WTC11 (cell line): ENCODE measurements at regions not wholly inside any gene's neighbourhood (a gene's known extent, or its start where the extent isn't known, plus 50 kb on each side); places are given as distances from the start of the nearest gene placed in this dataset.

Experiments
- ELF4 ChIP-seq: sonication (generic); formaldehyde crosslinking; IDR thresholded peaks from 2 replicates; pipeline ENCODE4 v1.8.1; 2022; ENCODE audit warnings: low read depth, mild to moderate bottlenecking, moderate library complexity, missing genetic modification reagents
- SP1 ChIP-seq: sonication (generic); formaldehyde crosslinking; conservative IDR thresholded peaks from 2 replicates; pipeline ENCODE4 v1.8.1; 2022; ENCODE audit warnings: missing genetic modification reagents
- TCF7 ChIP-seq: sonication (generic); formaldehyde crosslinking; IDR thresholded peaks from 2 replicates; pipeline ENCODE4 v1.8.0; 2022; ENCODE audit warnings: mild to moderate bottlenecking, low read depth, missing genetic modification reagents, moderate library complexity
- TEAD4 ChIP-seq: sonication (generic); formaldehyde crosslinking; IDR thresholded peaks from 2 replicates; pipeline ENCODE4 v1.8.0; 2022; ENCODE audit warnings: mild to moderate bottlenecking, missing genetic modification reagents
- ZNF317 ChIP-seq: sonication (generic); formaldehyde crosslinking; IDR thresholded peaks from 2 replicates; pipeline ENCODE4 v1.8.1; 2023; ENCODE audit warnings: low read depth, mild to moderate bottlenecking, moderate library complexity, missing genetic modification reagents, borderline replicate concordance
- TF ChIP-seq, protein P1 (sequence below): sonication (generic); formaldehyde crosslinking; IDR thresholded peaks from 2 replicates; pipeline ENCODE4 v1.8.1; 2022; ENCODE audit warnings: missing genetic modification reagents, borderline replicate concordance
- TF ChIP-seq, protein P2 (sequence below): sonication (generic); formaldehyde crosslinking; IDR thresholded peaks from 2 replicates; pipeline ENCODE4 v1.8.1; 2023; ENCODE audit warnings: mild to moderate bottlenecking, moderate library complexity, missing genetic modification reagents
- TF ChIP-seq, protein P3 (sequence below): sonication (generic); formaldehyde crosslinking; IDR thresholded peaks from 2 replicates; pipeline ENCODE4 v1.8.0; 2022; ENCODE audit warnings: mild to moderate bottlenecking, missing genetic modification reagents
- TF ChIP-seq, protein P4 (sequence below): fragments of 200-600 bp; IDR thresholded peaks from 2 replicates; pipeline ENCODE4 v1.8.0; 2022; ENCODE audit warnings: antibody characterized with exemption
- TF ChIP-seq, protein P5 (sequence below): sonication (generic); formaldehyde crosslinking; IDR thresholded peaks from 2 replicates; pipeline ENCODE4 v1.8.0; 2022; ENCODE audit warnings: mild to moderate bottlenecking, missing genetic modification reagents
- TF ChIP-seq, protein P6 (sequence below): fragments of 250-450 bp; sonication (Bioruptor Pico); IDR thresholded peaks from 2 replicates; pipeline ENCODE4 v1.9.0; 2021; ENCODE audit warnings: mild to moderate bottlenecking

DNA sequence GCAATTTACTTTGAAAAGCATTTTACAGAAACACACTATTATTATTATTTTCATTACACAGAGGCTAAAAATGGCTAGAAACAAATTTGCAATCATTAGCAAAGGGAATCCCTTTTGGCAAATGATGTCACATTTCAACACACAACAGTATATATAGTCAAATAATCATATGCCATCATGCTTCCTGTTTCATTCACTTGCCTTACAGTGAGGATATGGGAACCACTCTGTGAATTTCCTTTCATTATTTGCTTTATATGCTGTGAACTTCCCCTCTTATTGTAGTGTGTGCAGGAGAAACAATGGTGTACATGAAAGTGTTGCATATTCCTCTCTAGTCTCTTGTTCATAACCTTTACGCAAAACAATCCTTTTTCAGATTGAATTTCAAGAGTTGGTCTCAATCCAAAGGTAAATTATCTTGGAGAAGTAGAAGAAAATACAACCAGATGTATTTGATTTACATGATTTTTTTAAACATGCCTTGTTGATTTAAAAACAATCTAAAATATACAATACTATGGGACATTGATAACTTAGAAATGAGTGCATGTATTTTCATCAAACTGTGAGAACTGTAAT lies 657.3 kb downstream of the EFNB2 start:
- TF ChIP-seq ZNF317 (no peak), TEAD4 (CRISPR knock-in tag) (no peak), ELF4 (no peak), SP1 (no peak), TCF7 (CRISPR knock-in tag) (no peak)
- TF ChIP-seq, protein P1, sequence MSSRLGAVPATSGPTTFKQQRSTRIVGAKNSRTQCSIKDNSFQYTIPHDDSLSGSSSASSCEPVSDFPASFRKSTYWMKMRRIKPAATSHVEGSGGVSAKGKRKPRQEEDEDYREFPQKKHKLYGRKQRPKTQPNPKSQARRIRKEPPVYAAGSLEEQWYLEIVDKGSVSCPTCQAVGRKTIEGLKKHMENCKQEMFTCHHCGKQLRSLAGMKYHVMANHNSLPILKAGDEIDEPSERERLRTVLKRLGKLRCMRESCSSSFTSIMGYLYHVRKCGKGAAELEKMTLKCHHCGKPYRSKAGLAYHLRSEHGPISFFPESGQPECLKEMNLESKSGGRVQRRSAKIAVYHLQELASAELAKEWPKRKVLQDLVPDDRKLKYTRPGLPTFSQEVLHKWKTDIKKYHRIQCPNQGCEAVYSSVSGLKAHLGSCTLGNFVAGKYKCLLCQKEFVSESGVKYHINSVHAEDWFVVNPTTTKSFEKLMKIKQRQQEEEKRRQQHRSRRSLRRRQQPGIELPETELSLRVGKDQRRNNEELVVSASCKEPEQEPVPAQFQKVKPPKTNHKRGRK = no peak
- TF ChIP-seq, protein P2, sequence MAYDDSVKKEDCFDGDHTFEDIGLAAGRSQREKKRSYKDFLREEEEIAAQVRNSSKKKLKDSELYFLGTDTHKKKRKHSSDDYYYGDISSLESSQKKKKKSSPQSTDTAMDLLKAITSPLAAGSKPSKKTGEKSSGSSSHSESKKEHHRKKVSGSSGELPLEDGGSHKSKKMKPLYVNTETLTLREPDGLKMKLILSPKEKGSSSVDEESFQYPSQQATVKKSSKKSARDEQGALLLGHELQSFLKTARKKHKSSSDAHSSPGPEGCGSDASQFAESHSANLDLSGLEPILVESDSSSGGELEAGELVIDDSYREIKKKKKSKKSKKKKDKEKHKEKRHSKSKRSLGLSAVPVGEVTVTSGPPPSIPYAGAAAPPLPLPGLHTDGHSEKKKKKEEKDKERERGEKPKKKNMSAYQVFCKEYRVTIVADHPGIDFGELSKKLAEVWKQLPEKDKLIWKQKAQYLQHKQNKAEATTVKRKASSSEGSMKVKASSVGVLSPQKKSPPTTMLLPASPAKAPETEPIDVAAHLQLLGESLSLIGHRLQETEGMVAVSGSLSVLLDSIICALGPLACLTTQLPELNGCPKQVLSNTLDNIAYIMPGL (CRISPR knock-in tag) = no peak
- TF ChIP-seq, protein P3, sequence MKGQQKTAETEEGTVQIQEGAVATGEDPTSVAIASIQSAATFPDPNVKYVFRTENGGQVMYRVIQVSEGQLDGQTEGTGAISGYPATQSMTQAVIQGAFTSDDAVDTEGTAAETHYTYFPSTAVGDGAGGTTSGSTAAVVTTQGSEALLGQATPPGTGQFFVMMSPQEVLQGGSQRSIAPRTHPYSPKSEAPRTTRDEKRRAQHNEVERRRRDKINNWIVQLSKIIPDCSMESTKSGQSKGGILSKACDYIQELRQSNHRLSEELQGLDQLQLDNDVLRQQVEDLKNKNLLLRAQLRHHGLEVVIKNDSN = no peak
- TF ChIP-seq, protein P4, sequence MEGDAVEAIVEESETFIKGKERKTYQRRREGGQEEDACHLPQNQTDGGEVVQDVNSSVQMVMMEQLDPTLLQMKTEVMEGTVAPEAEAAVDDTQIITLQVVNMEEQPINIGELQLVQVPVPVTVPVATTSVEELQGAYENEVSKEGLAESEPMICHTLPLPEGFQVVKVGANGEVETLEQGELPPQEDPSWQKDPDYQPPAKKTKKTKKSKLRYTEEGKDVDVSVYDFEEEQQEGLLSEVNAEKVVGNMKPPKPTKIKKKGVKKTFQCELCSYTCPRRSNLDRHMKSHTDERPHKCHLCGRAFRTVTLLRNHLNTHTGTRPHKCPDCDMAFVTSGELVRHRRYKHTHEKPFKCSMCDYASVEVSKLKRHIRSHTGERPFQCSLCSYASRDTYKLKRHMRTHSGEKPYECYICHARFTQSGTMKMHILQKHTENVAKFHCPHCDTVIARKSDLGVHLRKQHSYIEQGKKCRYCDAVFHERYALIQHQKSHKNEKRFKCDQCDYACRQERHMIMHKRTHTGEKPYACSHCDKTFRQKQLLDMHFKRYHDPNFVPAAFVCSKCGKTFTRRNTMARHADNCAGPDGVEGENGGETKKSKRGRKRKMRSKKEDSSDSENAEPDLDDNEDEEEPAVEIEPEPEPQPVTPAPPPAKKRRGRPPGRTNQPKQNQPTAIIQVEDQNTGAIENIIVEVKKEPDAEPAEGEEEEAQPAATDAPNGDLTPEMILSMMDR = no peak
- TF ChIP-seq, protein P5, sequence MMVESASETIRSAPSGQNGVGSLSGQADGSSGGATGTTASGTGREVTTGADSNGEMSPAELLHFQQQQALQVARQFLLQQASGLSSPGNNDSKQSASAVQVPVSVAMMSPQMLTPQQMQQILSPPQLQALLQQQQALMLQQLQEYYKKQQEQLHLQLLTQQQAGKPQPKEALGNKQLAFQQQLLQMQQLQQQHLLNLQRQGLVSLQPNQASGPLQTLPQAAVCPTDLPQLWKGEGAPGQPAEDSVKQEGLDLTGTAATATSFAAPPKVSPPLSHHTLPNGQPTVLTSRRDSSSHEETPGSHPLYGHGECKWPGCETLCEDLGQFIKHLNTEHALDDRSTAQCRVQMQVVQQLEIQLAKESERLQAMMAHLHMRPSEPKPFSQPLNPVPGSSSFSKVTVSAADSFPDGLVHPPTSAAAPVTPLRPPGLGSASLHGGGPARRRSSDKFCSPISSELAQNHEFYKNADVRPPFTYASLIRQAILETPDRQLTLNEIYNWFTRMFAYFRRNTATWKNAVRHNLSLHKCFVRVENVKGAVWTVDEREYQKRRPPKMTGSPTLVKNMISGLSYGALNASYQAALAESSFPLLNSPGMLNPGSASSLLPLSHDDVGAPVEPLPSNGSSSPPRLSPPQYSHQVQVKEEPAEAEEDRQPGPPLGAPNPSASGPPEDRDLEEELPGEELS = no peak
- TF ChIP-seq, protein P6, sequence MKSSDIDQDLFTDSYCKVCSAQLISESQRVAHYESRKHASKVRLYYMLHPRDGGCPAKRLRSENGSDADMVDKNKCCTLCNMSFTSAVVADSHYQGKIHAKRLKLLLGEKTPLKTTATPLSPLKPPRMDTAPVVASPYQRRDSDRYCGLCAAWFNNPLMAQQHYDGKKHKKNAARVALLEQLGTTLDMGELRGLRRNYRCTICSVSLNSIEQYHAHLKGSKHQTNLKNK = no peak
